ENCODE measurements at regions not wholly inside any gene's neighbourhood (a gene's known extent, or its start where the extent isn't known, plus 50 kb on each side); places are given as distances from the start of the nearest gene placed in this dataset.

DNA sequence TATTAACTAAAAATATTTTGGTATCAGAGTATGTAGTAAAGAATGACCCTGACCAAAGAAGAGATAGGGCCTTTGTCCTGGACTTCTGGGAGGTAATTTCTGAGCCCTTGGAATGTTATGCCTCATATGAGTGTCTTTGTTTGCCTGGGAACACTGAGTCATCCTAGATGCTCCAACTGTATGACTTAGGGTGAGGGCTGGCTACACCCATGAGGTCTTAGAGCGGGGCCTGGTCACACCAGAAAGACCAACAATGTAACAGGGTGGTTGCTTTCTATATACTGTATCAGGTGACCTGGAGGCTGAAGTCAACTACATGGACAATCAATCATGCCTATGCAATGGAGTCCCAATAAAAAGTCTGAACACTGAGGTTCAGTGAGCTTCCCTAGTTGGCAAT lies 253.1 kb downstream of the MBD2 start:
- TF ChIP-seq, protein P1, sequence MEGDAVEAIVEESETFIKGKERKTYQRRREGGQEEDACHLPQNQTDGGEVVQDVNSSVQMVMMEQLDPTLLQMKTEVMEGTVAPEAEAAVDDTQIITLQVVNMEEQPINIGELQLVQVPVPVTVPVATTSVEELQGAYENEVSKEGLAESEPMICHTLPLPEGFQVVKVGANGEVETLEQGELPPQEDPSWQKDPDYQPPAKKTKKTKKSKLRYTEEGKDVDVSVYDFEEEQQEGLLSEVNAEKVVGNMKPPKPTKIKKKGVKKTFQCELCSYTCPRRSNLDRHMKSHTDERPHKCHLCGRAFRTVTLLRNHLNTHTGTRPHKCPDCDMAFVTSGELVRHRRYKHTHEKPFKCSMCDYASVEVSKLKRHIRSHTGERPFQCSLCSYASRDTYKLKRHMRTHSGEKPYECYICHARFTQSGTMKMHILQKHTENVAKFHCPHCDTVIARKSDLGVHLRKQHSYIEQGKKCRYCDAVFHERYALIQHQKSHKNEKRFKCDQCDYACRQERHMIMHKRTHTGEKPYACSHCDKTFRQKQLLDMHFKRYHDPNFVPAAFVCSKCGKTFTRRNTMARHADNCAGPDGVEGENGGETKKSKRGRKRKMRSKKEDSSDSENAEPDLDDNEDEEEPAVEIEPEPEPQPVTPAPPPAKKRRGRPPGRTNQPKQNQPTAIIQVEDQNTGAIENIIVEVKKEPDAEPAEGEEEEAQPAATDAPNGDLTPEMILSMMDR (IDR thresholded peaks at IDR 0.05), result no peak
- TF ChIP-seq POLR2A (IDR thresholded peaks at IDR 0.05) (no peak), POLR2AphosphoS5 (IDR thresholded peaks at IDR 0.05; ENCODE audit: insufficient read depth in 1 of 2, low read depth in 1 of 2) (no peak)
